SK-N-SH treated with all-trans-retinoic acid at 6 μM for 48 hours (cell line): ENCODE measurements at regions not wholly inside any gene's neighbourhood (a gene's known extent, or its start where the extent isn't known, plus 50 kb on each side); places are given as distances from the start of the nearest gene placed in this dataset.

Experiments used
- ISL1 ChIP-seq: fragments of 250-450 bp; sonication (Bioruptor Pico); IDR thresholded peaks from 2 replicates; pipeline ENCODE4 v2.1.2; 2022; ENCODE audit warnings: mild to moderate bottlenecking, moderate library complexity
- PATZ1 ChIP-seq: fragments of 250-450 bp; sonication (Bioruptor Pico); IDR thresholded peaks from 2 replicates; pipeline ENCODE4 v1.8.0; 2020; ENCODE audit warnings: mild to moderate bottlenecking, moderate library complexity, borderline replicate concordance

GRCh38 chr7:82506702-82507101 is 63.1 kb upstream of the CACNA2D1 start:
- no peak for TF ChIP-seq ISL1
- TF ChIP-seq PATZ1 (CRISPR knock-in tag) = no peak
